ENCODE measurements at regions not wholly inside any gene's neighbourhood (a gene's known extent, or its start where the extent isn't known, plus 50 kb on each side); places are given as distances from the start of the nearest gene placed in this dataset.

DNA sequence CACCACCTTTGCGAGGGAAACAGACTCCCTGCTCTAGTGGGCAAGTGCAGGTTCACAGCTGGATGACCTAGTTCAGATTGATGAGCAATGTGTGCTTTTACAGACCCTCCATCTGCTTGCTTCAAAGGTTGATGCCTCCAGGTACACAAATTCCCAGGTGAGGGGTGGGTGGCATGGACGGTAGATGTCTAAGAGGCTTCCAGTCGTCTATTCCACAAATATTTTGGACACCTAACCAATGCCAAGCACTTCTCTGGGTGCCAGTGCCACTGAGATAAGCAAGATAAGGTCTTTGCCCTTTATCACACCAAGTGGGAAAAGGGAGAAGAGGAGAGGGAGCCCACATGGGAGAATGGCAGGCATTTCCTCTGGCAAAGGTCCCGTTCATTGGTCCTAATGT, 316.6 kb upstream of the CDH5 start:
- Histone ChIP-seq H3K4me3 (no peak overlapping the region), H3K27me3 (no peaks in the 10 kb centered on the region), H4K20me1 (no peaks in the 10 kb centered on the region), H3K4me1 (peaks cover 0 to 4% (median 0%) of the 10 kb centered on the region in 10 experiments; a peak in 1 of 20 replicates), H3K4me2 (no peak overlapping the region), H3K9ac (no peak overlapping the region), H3K27ac (no peak overlapping the region), H3K36me3 (no peaks in the 10 kb centered on the region), H3K9me3 (replicated peaks in 1 of 11) (peaks cover 0 to 5% (median 0%) of the 10 kb centered on the region in 11 experiments; a peak in 1 of 22 replicates)
- no peak for TF ChIP-seq Cebpa-rat (IDR thresholded peaks at IDR 0.05)

DNA sequence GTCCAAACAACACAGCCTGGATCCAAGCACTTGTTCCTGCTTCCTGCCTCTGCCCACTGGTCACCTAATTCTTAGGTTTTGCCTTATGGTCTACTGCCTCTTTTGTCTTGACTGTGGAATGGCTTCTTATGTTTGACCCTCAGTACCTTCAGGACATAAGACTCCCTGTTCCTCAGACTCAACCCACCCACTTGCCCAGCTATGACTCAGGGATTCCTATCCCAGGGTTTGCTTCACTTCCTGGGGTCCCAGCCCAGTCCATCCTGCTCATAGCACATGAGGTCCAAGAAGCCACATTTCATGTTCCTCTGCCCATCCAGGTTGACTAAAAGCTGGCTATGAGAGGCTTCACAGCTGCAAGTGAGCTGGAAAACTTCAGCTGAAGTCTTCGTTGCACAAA, 320.9 kb upstream of the CDH5 start:
- H3K9ac ChIP-seq: no peak overlapping the region
- H3K4me3 ChIP-seq: no peak overlapping the region
- H3K9me3 ChIP-seq (replicated peaks in 1 of 11): peaks cover 0 to 6% (median 0%) of the 10 kb centered on the region in 11 experiments; a peak in 1 of 22 replicates
- H4K20me1 ChIP-seq: no peaks in the 10 kb centered on the region
- peaks cover 0 to 4% (median 0%) of the 10 kb centered on the region in 10 experiments; a peak in 2 of 20 replicates for H3K4me1 ChIP-seq
- H3K27ac ChIP-seq: no peak overlapping the region
- no peaks in the 10 kb centered on the region for H3K27me3 ChIP-seq
- no peak overlapping the region for H3K4me2 ChIP-seq
- H3K36me3 ChIP-seq: no peaks in the 10 kb centered on the region
- TF ChIP-seq Cebpa-rat (IDR thresholded peaks at IDR 0.05): no peak

DNA sequence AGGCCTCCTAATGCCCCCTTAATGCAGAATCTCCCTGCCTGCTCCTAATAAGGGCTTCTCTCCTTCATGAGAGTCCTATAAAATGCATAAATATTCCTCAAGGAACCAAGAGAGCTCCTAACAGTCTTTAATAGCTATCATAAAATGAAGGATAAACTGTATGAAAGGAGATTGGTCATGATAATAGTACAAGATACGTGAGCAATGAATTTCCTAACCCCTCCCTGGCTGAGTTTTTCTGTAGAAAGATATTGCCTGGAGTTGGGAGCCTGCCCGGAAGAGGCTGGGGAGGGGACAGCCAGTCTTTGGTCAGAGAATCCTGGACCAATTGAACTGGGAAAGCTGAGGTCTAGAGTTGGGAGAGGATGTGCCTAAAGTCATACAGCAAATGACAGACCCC, 321.9 kb upstream of the CDH5 start:
- Histone ChIP-seq H3K4me3 (no peak overlapping the region), H3K36me3 (no peaks in the 10 kb centered on the region), H4K20me1 (no peaks in the 10 kb centered on the region), H3K27ac (no peak overlapping the region), H3K4me2 (no peak overlapping the region), H3K4me1 (peaks cover 0 to 10% (median 8%) of the 10 kb centered on the region in 10 experiments; a peak in 11 of 20 replicates), H3K27me3 (no peaks in the 10 kb centered on the region), H3K9me3 (replicated peaks in 1 of 11) (peaks cover 0 to 6% (median 0%) of the 10 kb centered on the region in 11 experiments; a peak in 1 of 22 replicates), H3K9ac (no peak overlapping the region)
- TF ChIP-seq Cebpa-rat (IDR thresholded peaks at IDR 0.05): no peak

DNA sequence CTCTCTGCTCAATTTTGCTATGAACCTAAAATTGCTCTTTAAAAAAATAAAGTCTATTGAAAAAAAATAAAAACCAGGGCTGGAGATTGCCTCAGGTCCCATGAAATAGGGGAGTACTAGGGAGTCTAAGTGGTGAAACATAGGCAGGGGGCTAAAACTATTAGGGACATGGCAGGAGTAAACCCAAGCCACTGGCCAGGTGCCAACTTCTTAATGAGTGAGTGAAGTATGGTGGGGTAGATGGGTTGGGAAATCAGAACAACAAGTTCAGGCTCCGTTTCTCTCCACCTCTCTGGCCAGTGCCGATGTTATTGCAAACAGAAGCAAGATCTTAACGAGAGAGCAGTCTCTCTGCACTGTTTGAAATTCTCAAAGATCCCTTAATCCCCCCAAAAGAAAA, 322.4 kb upstream of the CDH5 start:
- Histone ChIP-seq H3K4me1 (peaks cover 0 to 11% (median 9%) of the 10 kb centered on the region in 10 experiments; a peak in 11 of 20 replicates), H3K27me3 (no peaks in the 10 kb centered on the region), H3K27ac (no peak overlapping the region), H3K9me3 (replicated peaks in 1 of 11) (peaks cover 0 to 6% (median 0%) of the 10 kb centered on the region in 11 experiments; a peak in 1 of 22 replicates), H3K4me3 (no peak overlapping the region), H3K4me2 (no peak overlapping the region), H4K20me1 (no peaks in the 10 kb centered on the region), H3K36me3 (no peaks in the 10 kb centered on the region), H3K9ac (no peak overlapping the region)
- TF ChIP-seq Cebpa-rat (IDR thresholded peaks at IDR 0.05): no peak

DNA sequence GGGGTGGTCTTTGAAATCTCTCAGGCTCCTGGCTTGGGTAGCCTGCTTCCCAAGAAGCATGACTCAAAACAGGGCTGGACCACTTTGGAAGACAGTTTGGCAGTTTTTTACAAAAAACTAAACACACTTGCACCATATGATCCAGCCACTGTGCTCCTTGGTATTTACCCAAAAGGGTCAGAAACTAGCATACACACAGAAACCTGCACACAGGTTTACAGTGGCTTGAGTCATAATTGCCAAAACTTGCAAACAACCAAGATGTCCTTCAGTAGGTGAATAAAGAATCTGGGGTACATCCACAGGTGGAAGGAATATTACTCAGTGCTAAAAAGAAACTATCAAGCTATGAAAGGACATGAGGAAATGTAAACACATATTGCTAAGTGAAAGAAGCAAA, 323.2 kb upstream of the CDH5 start:
- Histone ChIP-seq H3K9ac (no peak overlapping the region), H3K27ac (no peak overlapping the region), H4K20me1 (no peaks in the 10 kb centered on the region), H3K27me3 (no peaks in the 10 kb centered on the region), H3K4me2 (no peak overlapping the region), H3K4me3 (no peak overlapping the region), H3K36me3 (no peaks in the 10 kb centered on the region), H3K9me3 (replicated peaks in 1 of 11) (peaks cover 0 to 6% (median 0%) of the 10 kb centered on the region in 11 experiments; a peak in 1 of 22 replicates), H3K4me1 (peaks cover 0 to 11% (median 9%) of the 10 kb centered on the region in 10 experiments; a peak in 11 of 20 replicates)
- TF ChIP-seq Cebpa-rat (IDR thresholded peaks at IDR 0.05): no peak

DNA sequence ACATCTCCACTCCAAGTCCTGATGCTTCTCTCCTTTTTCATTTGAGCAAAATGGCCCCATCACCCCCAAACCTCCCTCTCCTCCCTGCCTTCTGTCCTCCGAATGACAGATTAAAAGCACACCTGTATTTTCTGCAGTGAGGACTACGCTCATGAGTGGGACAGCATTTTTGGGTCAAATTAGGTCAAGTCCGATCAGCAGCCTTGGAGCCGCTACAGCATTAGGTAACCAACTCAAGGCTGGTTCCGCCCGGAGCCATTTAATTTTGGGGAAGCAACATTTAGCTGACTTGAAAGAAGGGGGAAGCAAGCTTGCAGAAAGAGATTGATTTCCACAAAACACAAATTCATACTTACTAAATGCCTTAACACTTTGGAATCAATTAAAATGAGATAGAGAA, 324.1 kb upstream of the CDH5 start:
- Histone ChIP-seq H3K27me3 (no peaks in the 10 kb centered on the region), H3K4me1 (peaks cover 0 to 11% (median 9%) of the 10 kb centered on the region in 10 experiments; a peak in 11 of 20 replicates)

DNA sequence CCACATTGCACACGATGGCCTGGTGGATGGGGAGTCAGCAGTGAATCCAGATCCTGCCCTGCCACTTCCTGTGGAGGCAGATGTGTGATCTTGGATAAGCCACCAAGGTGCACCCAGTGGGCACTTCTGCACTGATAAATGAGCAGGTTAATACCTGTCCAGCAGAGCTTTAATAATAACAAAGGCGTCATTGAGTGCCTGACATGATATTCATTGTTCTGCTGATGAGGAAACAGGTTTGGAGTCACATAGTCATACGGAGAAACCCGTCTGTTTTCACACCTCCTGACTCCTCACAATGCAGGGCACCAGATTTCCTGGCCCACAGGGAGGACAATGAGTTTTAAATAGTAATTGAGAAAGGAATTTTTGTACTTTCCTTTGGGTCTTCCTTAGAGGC, 324.6 kb upstream of the CDH5 start:
- no peak overlapping the region for H3K4me2 ChIP-seq
- H3K4me3 ChIP-seq: no peak overlapping the region
- H3K9me3 ChIP-seq (replicated peaks in 1 of 11): peaks cover 0 to 6% (median 0%) of the 10 kb centered on the region in 11 experiments; a peak in 1 of 22 replicates
- TF ChIP-seq Cebpa-rat (IDR thresholded peaks at IDR 0.05): no peak
- peaks cover 0 to 15% (median 11%) of the 10 kb centered on the region in 10 experiments; a peak in 15 of 20 replicates for H3K4me1 ChIP-seq
- H3K36me3 ChIP-seq: no peaks in the 10 kb centered on the region
- H3K27me3 ChIP-seq: no peaks in the 10 kb centered on the region
- no peaks in the 10 kb centered on the region for H4K20me1 ChIP-seq
- H3K9ac ChIP-seq: no peak overlapping the region
- H3K27ac ChIP-seq: no peak overlapping the region

More for the DNA sequence above, 324.1 kb upstream of the CDH5 start:
- Histone ChIP-seq H3K4me2 (no peak overlapping the region), H3K36me3 (no peaks in the 10 kb centered on the region), H3K9me3 (replicated peaks in 1 of 11) (peaks cover 0 to 6% (median 0%) of the 10 kb centered on the region in 11 experiments; a peak in 1 of 22 replicates), H3K9ac (no peak overlapping the region), H3K4me3 (no peak overlapping the region), H3K27ac (no peak overlapping the region), H4K20me1 (no peaks in the 10 kb centered on the region)
- no peak for TF ChIP-seq Cebpa-rat (IDR thresholded peaks at IDR 0.05)

DNA sequence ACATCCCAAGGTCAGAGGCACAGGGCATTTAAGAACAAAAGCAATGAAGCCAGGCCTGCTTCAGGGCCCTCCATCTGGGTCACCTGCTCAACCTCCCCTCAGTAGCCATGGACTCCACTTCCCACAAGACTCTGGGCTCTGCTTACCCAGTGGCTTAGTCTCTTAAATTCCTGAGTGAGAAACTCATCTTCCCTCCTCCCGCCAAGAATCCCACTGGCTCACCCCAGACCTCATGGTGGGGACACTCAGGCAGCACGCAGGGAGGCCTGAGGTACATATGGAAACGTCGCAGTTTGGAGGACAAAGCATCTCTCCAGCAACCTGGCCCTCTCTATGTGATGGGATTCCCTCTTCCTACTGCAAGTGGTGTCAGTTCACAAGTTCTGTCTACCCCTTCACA, 326.7 kb upstream of the CDH5 start:
- H3K9me3 ChIP-seq (replicated peaks in 1 of 11): 0 out of 22 replicates have a peak, but pooled peaks cover 0 to 4% (median 0%) of the 10 kb centered on the region in 11 experiments
- no peak overlapping the region for H3K27ac ChIP-seq
- no peaks in the 10 kb centered on the region for H4K20me1 ChIP-seq
- H3K4me3 ChIP-seq: no peak overlapping the region
- no peaks in the 10 kb centered on the region for H3K36me3 ChIP-seq
- no peak for TF ChIP-seq Cebpa-rat (IDR thresholded peaks at IDR 0.05)
- peaks cover 0 to 25% (median 20%) of the 10 kb centered on the region in 10 experiments; a peak in 17 of 20 replicates for H3K4me1 ChIP-seq
- H3K4me2 ChIP-seq: peak overlapping the region in 8 of 11 experiments; percentile 21 to 51 (median 35); a peak in 13 of 22 replicates
- no peaks in the 10 kb centered on the region for H3K27me3 ChIP-seq
- H3K9ac ChIP-seq: no peak overlapping the region

DNA sequence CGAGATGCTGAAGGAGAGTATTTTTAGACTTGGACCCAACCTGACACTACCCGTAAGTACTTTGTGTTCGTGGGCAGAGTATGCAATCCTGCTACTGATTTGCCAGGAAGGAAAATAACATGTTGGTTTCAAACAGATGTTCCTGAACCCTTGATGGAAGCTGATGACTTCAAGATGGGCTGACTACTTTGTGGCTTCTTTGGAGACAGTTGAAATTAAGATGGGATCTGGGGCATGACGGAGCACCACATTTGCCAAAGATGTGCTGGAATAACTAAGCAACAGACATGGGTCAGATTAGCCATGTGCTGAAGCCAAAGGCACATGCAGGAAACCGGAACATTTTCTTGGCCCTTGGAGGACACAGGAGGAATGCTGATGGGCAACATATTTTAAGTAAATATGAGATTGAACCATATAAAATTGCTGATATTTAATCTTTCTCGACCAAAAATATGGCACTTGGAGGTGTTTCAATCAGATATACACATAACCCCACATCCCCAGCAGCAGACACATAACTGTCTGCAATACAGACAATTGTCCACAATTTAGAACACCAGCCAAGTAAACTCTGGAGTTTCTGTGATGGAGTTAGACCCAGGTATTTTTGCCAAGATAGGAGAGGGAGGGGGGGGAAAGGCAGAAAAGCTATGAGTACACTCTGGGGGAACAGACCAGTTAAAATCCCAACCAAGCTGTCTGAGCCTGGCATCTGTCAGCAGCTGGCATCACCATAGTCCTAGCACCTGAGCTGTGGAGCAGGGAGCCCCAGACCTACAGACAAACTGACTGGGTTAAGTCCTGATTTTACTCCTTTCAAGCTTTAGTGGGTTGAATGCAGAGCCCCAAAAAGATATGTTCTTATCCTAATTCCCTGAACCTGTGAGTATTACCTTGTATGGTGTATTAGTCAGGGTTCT, 329.4 kb upstream of the CDH5 start:
- peak overlapping the region in 10 of 11 experiments; percentile 4 to 44 (median 30); a peak in 14 of 22 replicates for H3K4me2 ChIP-seq
- H3K4me1 ChIP-seq: peaks cover 0 to 25% (median 20%) of the 10 kb centered on the region in 10 experiments; a peak in 16 of 20 replicates
- no peaks in the 10 kb centered on the region; a peak in 1 of 22 replicates for H3K9me3 ChIP-seq (replicated peaks in 1 of 11)
- no peak overlapping the region for H3K4me3 ChIP-seq
- H3K27ac ChIP-seq: no peak overlapping the region; a peak in 1 of 22 replicates
- no peaks in the 10 kb centered on the region for H3K27me3 ChIP-seq
- no peak overlapping the region for H3K9ac ChIP-seq
- TF ChIP-seq Cebpa-rat (IDR thresholded peaks at IDR 0.05): no peak
- H4K20me1 ChIP-seq: no peaks in the 10 kb centered on the region
- H3K36me3 ChIP-seq: no peaks in the 10 kb centered on the region

Measured in BLaER1 treated with 17β-estradiol and CSF1 and Interleukin-3, amounts not matched to agents 10 nM and 100 nM (cell line).